Left lung (tissue), 4 donors: ENCODE measurements at regions not wholly inside any gene's neighbourhood (a gene's known extent, or its start where the extent isn't known, plus 50 kb on each side); places are given as distances from the start of the nearest gene placed in this dataset.
A peak's percentile ranks its signal among the peaks of the same experiment; 100 is the strongest.

ENCODE experiments used
- ATAC-seq: fragments of 200-7000 bp; cut with Tn5 transposase; one replicate; pipeline ENCODE4 v1.9.1; 2020; ENCODE audit warnings: moderate library complexity
- DNase-seq, 4 donors: peaks; one replicate each; pipeline ENCODE4 v3.0.0-alpha.2; 2013 to 2020
- H3K27ac ChIP-seq, 2 donors: fragments of 200-600 bp; sonication (generic) in 1 of 2; one replicate each; pipeline versions ENCODE4 v1.5.0 to v1.8.0; 2020 to 2021
- H3K27me3 ChIP-seq, 2 donors: fragments of 200-600 bp; sonication (generic) in 1 of 2; one replicate each; pipeline versions ENCODE4 v1.5.0 to v1.8.0; 2020 to 2021
- H3K36me3 ChIP-seq, 2 donors: fragments of 200-600 bp; sonication (generic) in 1 of 2; one replicate each; pipeline versions ENCODE4 v1.5.0 to v1.8.0; 2020 to 2021
- H3K4me1 ChIP-seq, 2 donors: fragments of 200-600 bp; one replicate each; pipeline ENCODE4 v1.8.0; 2021
- H3K4me3 ChIP-seq, 2 donors: fragments of 200-600 bp; sonication (generic) in 1 of 2; one replicate each; pipeline versions ENCODE4 v1.5.0 to v1.8.0; 2020 to 2021; ENCODE audit warnings: mild to moderate bottlenecking in 1 of 2
- H3K9me3 ChIP-seq, 2 donors: fragments of 200-600 bp; sonication (generic) in 1 of 2; one replicate each; pipeline versions ENCODE4 v1.5.0 to v1.8.0; 2020 to 2021
- intact Hi-C, 2 donors: fragments of 100-400 bp; cut with DNase I; formaldehyde crosslinking; loops; one replicate each; pipeline versions ENCODE4 v1.11.2 to v1.14.2; 2022
- TF ChIP-seq, protein P1 (sequence below), 2 donors: fragments of 200-600 bp; sonication (generic) in 1 of 2; IDR thresholded peaks; one replicate each; pipeline versions ENCODE4 v1.5.0 to v1.8.0; 2021; ENCODE audit warnings: antibody characterized with exemption in 2 of 2
- donor health status: DM: no; HTN: yes; CAD: no.
- donor health status: DM: no; HTN: no; CAD: no.

DNA sequence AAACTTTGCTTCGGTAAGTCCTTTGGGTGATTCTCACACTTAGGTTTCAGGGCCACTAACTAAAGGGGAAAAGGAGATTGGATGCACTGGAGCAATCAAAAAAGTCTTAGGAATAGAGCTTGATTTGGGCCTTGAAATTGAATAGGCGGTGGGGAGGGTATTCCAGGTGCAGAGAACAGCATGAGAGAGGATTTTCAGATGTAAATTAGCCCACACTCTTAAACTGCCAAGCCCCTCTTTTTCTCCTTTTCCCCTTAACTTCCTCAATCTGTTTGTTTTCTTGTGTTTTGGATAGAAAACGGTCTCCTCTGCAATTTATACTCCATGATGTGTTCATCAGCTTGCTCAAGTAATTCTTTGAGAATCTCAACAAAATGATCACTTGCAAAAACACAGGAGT lies 62.1 kb upstream of the RIPOR2 start:
- H3K4me3 ChIP-seq, result no peak overlapping the region
- no peaks in the 10 kb centered on the region for H3K36me3 ChIP-seq
- H3K9me3 ChIP-seq, result no peaks in the 10 kb centered on the region
- peaks cover 3 to 55% of the 10 kb centered on the region in 2 donors for H3K4me1 ChIP-seq
- peak overlapping the region in 1 of 2 donors; percentile 84 for H3K27ac ChIP-seq
- DNase-seq (no peak), ATAC-seq (no peak)
- H3K27me3 ChIP-seq, result no peaks in the 10 kb centered on the region
- intact Hi-C loops, result no loop called here
- TF ChIP-seq, protein P1, sequence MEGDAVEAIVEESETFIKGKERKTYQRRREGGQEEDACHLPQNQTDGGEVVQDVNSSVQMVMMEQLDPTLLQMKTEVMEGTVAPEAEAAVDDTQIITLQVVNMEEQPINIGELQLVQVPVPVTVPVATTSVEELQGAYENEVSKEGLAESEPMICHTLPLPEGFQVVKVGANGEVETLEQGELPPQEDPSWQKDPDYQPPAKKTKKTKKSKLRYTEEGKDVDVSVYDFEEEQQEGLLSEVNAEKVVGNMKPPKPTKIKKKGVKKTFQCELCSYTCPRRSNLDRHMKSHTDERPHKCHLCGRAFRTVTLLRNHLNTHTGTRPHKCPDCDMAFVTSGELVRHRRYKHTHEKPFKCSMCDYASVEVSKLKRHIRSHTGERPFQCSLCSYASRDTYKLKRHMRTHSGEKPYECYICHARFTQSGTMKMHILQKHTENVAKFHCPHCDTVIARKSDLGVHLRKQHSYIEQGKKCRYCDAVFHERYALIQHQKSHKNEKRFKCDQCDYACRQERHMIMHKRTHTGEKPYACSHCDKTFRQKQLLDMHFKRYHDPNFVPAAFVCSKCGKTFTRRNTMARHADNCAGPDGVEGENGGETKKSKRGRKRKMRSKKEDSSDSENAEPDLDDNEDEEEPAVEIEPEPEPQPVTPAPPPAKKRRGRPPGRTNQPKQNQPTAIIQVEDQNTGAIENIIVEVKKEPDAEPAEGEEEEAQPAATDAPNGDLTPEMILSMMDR (IDR thresholded peaks at IDR 0.05), result no peak

DNA sequence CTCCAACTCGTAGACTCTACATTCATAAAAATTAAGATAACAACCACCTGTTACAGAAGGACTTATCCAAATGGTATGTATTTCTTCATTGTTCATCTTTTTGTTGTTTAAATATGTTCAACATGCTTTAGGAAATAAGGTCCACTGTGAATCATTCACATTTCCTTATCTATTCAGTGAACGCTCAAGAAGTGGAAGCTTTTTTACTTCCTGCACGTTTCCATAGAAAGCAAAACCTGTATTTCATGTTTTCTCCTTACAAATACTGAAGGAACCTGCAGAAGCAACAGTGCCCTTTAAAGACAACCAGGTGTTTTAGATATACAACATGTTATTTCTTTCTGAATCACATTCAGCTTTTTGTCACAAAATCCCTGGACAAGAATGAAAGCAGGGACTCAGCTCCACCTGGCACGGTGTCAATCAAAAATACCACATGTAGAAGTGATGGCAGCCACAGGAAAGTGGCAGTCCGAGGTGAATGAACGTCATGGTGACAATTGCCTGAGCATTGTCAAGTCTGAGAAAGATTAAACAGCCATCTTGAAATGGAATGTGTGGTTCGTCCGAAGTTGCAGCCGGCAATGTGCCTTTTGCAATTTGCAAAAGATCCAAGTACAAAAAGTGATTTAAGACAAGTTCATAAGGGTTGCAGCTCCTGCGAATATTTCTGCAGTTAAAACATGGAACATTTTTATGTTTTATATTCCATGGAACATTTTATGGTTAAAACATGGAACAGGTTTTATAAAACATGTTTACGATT lies 66.7 kb upstream of the RIPOR2 start:
- H3K4me1 ChIP-seq, result peaks cover 7 to 80% of the 10 kb centered on the region in 2 donors
- intact Hi-C loops, result no loop called here
- DNase-seq (peak in 1 of 4 donors; percentile 34), ATAC-seq (no peak)
- TF ChIP-seq, protein P1 (IDR thresholded peaks at IDR 0.05), result no peak
- no peaks in the 10 kb centered on the region for H3K36me3 ChIP-seq
- no peaks in the 10 kb centered on the region for H3K27me3 ChIP-seq
- H3K4me3 ChIP-seq, result no peak overlapping the region
- no peaks in the 10 kb centered on the region for H3K9me3 ChIP-seq
- H3K27ac ChIP-seq, result peak overlapping the region in 1 of 2 donors; percentile 13

DNA sequence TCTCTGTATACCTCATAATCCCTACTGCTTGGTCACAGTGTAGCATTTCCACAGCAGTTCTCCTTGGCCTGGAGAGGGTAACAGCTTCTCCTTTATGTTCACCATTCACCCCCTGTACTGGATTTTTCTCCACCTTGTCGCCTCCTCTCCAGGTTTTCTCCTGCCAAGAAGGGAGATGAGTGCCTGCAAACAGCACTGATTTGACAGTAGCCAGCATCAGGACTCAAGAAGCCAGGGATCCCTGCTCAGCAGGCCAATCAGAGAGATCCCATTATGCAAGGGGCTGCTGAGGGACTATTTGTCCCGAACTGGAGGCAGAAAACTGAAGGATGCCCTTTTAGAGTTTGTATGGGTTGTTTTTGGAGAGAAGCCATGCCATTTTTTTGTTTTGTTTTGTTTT lies 68.6 kb upstream of the RIPOR2 start:
- no peaks in the 10 kb centered on the region for H3K27me3 ChIP-seq
- H3K36me3 ChIP-seq, result no peaks in the 10 kb centered on the region
- no peak overlapping the region for H3K4me3 ChIP-seq
- H3K9me3 ChIP-seq, result no peaks in the 10 kb centered on the region
- intact Hi-C loops, result no loop called here
- TF ChIP-seq, protein P1 (IDR thresholded peaks at IDR 0.05), result no peak
- peaks cover 11 to 79% of the 10 kb centered on the region in 2 donors for H3K4me1 ChIP-seq
- DNase-seq (no peak), ATAC-seq (peak; percentile 21)
- H3K27ac ChIP-seq, result peak overlapping the region; percentile 47 to 100

DNA sequence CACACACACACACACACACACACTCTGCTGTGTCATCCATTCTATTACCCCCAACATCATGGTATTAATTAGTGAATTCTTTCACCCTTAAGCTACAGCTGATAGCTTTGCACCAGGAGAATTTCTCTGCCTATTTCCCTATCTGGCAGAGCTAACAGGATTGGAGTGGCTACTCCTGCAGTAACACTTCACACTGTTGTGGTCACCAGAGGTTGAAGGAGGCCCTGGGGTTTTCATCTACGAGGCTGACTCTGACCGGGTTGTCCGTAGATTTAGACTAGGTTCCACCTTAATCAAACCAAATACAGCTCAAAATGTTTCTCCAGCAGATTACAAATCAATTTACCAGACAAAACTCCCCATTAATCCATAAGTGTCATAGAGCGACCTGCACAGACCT lies 69.2 kb upstream of the RIPOR2 start:
- Histone ChIP-seq H3K4me3 (no peak overlapping the region), H3K27ac (peak overlapping the region in 1 of 2 donors; percentile 100), H3K36me3 (no peaks in the 10 kb centered on the region), H3K9me3 (no peaks in the 10 kb centered on the region), H3K4me1 (peaks cover 11 to 81% of the 10 kb centered on the region in 2 donors), H3K27me3 (no peaks in the 10 kb centered on the region)
- TF ChIP-seq, protein P1 (IDR thresholded peaks at IDR 0.05), result no peak
- ATAC-seq (peak; percentile 69), DNase-seq (no peak)
- intact Hi-C loops, result no loop called here

DNA sequence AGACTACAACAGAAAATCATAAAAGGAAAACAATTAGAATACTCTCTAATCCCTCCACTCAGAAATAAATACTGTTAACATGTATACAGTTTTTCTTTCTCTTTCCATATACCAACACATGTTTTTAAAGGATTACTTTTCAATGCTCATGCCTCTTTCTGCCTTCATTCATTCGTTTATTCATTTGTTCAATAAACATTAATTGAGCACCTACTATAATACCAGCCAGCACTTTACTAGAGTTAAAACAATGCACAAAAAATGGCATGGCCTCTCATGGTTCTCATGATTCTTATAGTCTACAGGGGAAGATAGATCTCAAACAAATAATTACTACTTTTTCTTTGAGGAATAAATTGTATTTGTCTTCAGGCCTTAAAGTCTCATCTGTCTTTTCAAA lies 70.3 kb upstream of the RIPOR2 start:
- H3K27me3 ChIP-seq, result no peaks in the 10 kb centered on the region
- intact Hi-C loops, result no loop called here
- ATAC-seq, result no peak
- H3K27ac ChIP-seq, result peak overlapping the region; percentile 85 to 100
- H3K9me3 ChIP-seq, result no peaks in the 10 kb centered on the region
- peaks cover 11 to 90% of the 10 kb centered on the region in 2 donors for H3K4me1 ChIP-seq
- H3K36me3 ChIP-seq, result no peaks in the 10 kb centered on the region
- no peak overlapping the region for H3K4me3 ChIP-seq
- TF ChIP-seq, protein P1 (IDR thresholded peaks at IDR 0.05), result no peak
- DNase-seq, result no peak
